Breast epithelium (tissue), 4 donors: ENCODE measurements at regions not wholly inside any gene's neighbourhood (a gene's known extent, or its start where the extent isn't known, plus 50 kb on each side); places are given as distances from the start of the nearest gene placed in this dataset.

Source experiments
- DNase-seq, 2 donors: peaks; one replicate each; pipeline ENCODE4 v3.0.0-alpha.2; 2019; ENCODE audit warnings: low spot score in 2 of 2
- H3K27ac ChIP-seq, 2 donors: fragments of 200-600 bp; sonication (generic) in 1 of 2; one replicate each; pipeline ENCODE4 v1.5.1; 2016 to 2019; ENCODE audit warnings: mild to moderate bottlenecking in 1 of 2
- H3K27me3 ChIP-seq, 2 donors: fragments of 200-600 bp; sonication (generic) in 1 of 2; one replicate each; pipeline versions ENCODE4 v1.5.1 to v1.6.0; 2017 to 2019; ENCODE audit warnings: control low read depth in 1 of 2, mild to moderate bottlenecking in 1 of 2
- H3K36me3 ChIP-seq: fragments of 200-600 bp; one replicate; pipeline ENCODE4 v1.5.1; 2019
- H3K4me1 ChIP-seq, 2 donors: fragments of 200-600 bp; sonication (generic); one replicate each; pipeline ENCODE4 v1.5.1; 2016 to 2019; ENCODE audit warnings: control low read depth in 1 of 2
- H3K4me3 ChIP-seq, 3 donors: fragments of 200-600 bp; sonication (generic); 1 replicate in 2 of 3; 2 replicates in 1 of 3; pipeline ENCODE4 v1.5.1; 2016 to 2019; ENCODE audit warnings: mild to moderate bottlenecking in 3 of 3, moderate library complexity in 2 of 3
- H3K9me3 ChIP-seq, 2 donors: fragments of 200-600 bp; sonication (generic) in 1 of 2; one replicate each; pipeline ENCODE4 v1.5.1; 2016 to 2019; ENCODE audit warnings: control low read depth in 1 of 2
- POLR2A ChIP-seq: fragments of 450-650 bp; IDR thresholded peaks from one replicate; pipeline ENCODE4 v1.6.1; 2016; ENCODE audit warnings: antibody characterized with exemption, mild to moderate bottlenecking, moderate library complexity
- POLR2AphosphoS5 ChIP-seq, 3 donors: sonication (generic); formaldehyde crosslinking; IDR thresholded peaks; one replicate each; pipeline ENCODE4 v1.6.1; 2017; ENCODE audit warnings: antibody characterized with exemption in 3 of 3
- intact Hi-C: fragments of 100-400 bp; cut with DNase I; formaldehyde crosslinking; loops from one replicate; pipeline ENCODE4 v1.15.1; 2023; ENCODE audit warnings: low total_unique reads
- TF ChIP-seq, protein P1 (sequence below), 3 donors: fragments of 450-650 bp; IDR thresholded peaks; one replicate each; pipeline ENCODE4 v1.5.1; 2016 to 2017; ENCODE audit warnings: antibody characterized with exemption in 3 of 3, mild to moderate bottlenecking in 3 of 3, moderate library complexity in 3 of 3

DNA sequence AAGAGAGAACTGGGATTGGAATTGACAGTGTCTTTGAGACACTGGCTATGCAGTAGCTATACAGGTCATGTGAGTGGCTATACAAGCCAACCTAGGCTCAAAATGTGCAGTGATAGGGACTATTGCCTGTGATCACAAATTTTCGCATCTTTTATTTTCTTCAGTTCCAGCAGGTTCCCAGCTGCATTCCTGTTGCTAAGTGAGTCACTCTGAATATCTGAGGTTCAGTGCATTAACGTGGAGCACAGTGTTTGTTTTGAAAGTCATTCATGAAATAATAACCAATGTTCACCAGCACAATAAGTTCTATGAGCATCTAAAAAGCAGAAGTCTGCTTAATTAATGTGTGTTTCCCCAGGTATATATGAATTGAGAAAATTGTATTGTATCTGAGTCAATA is 1236.0 kb upstream of the CELF2 start:
- TF ChIP-seq POLR2AphosphoS5 (IDR thresholded peaks at IDR 0.05): no peak
- Histone ChIP-seq H3K4me3 (no peak overlapping the region), H3K27me3 (no peaks in the 10 kb centered on the region), H3K4me1 (no peaks in the 10 kb centered on the region), H3K36me3 (no peaks in the 10 kb centered on the region), H3K27ac (no peak overlapping the region), H3K9me3 (no peaks in the 10 kb centered on the region)
- DNase-seq: no peak
- intact Hi-C loops: no loop called here

DNA sequence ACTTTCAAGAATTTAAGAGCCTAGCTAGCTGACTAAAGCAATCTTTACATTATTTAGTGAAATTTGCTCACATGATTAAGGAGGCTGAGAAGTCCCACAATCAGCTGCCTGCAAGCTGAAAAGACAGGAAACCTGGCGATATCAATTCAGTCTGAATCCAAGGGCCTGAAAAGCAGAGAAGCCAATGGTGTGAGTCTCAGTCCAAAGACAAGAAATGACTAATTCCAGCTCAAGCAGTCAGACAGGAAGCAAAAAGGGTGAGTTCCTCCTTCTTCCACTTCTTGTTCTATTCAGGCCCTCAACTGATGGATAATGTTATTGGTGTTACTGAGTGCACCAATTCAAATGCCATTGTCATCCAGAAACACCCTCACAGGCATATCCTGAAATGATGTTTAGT is 1231.6 kb upstream of the CELF2 start:
- intact Hi-C loops: no loop called here
- Histone ChIP-seq H3K27ac (no peak overlapping the region), H3K4me3 (no peak overlapping the region), H3K9me3 (no peaks in the 10 kb centered on the region), H3K4me1 (no peaks in the 10 kb centered on the region), H3K27me3 (no peaks in the 10 kb centered on the region), H3K36me3 (no peaks in the 10 kb centered on the region)
- TF ChIP-seq, protein P1, sequence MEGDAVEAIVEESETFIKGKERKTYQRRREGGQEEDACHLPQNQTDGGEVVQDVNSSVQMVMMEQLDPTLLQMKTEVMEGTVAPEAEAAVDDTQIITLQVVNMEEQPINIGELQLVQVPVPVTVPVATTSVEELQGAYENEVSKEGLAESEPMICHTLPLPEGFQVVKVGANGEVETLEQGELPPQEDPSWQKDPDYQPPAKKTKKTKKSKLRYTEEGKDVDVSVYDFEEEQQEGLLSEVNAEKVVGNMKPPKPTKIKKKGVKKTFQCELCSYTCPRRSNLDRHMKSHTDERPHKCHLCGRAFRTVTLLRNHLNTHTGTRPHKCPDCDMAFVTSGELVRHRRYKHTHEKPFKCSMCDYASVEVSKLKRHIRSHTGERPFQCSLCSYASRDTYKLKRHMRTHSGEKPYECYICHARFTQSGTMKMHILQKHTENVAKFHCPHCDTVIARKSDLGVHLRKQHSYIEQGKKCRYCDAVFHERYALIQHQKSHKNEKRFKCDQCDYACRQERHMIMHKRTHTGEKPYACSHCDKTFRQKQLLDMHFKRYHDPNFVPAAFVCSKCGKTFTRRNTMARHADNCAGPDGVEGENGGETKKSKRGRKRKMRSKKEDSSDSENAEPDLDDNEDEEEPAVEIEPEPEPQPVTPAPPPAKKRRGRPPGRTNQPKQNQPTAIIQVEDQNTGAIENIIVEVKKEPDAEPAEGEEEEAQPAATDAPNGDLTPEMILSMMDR (IDR thresholded peaks at IDR 0.05): no peak
- TF ChIP-seq POLR2A: no peak
- no peak for TF ChIP-seq POLR2AphosphoS5 (IDR thresholded peaks at IDR 0.05)
- no peak for DNase-seq

DNA sequence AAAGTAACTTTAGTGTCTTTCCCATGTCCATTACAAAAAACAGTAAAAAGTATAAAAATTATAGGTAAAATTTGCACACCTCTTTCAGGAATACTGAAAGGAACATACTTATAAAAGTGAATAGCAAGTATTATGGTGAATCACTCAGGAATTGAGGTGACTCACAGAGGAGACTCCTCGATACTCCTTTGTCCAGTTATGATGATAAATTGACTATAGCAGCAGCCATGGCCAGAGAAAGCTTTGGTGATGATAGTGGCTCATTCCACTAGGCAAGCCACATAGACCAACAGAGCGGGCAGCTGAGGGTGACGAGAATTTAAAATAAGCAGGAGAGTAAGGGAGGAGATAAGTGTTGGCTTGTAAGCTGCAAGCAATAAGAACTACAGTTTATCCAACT is 1231.1 kb upstream of the CELF2 start:
- DNase-seq: no peak
- no peaks in the 10 kb centered on the region for H3K4me1 ChIP-seq
- H3K9me3 ChIP-seq: no peaks in the 10 kb centered on the region
- no peaks in the 10 kb centered on the region for H3K36me3 ChIP-seq
- H3K4me3 ChIP-seq: no peak overlapping the region
- no peaks in the 10 kb centered on the region for H3K27me3 ChIP-seq
- no peak overlapping the region for H3K27ac ChIP-seq
- intact Hi-C loops: no loop called here
- TF ChIP-seq, protein P1 (IDR thresholded peaks at IDR 0.05): no peak
- TF ChIP-seq POLR2AphosphoS5 (IDR thresholded peaks at IDR 0.05) (no peak), POLR2A (no peak)

DNA sequence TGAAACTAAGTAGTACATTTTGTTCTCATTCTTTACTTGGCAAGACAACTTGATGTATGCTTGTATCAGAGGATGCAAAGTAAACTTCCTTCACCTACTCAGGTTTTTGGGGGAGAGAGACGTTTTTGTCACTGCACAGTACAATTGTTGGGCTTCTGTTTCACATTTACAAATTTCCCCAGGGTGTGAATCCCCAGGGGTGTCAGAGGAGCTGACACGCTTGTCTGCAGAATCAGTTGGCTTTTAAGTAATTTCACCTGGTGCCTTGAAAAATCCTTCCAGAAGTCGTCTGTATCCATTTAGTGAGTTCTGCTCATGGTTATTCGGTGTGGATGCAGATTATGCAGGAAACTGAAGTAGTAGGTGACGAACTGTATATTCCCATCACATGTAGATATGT is 1227.7 kb upstream of the CELF2 start:
- Histone ChIP-seq H3K27me3 (no peaks in the 10 kb centered on the region), H3K4me1 (no peaks in the 10 kb centered on the region), H3K27ac (no peak overlapping the region), H3K9me3 (no peaks in the 10 kb centered on the region), H3K36me3 (no peaks in the 10 kb centered on the region), H3K4me3 (no peak overlapping the region)
- intact Hi-C loops: no loop called here
- no peak for DNase-seq
- no peak for TF ChIP-seq POLR2AphosphoS5 (IDR thresholded peaks at IDR 0.05)
- TF ChIP-seq, protein P1 (IDR thresholded peaks at IDR 0.05): no peak
- TF ChIP-seq POLR2A: no peak

DNA sequence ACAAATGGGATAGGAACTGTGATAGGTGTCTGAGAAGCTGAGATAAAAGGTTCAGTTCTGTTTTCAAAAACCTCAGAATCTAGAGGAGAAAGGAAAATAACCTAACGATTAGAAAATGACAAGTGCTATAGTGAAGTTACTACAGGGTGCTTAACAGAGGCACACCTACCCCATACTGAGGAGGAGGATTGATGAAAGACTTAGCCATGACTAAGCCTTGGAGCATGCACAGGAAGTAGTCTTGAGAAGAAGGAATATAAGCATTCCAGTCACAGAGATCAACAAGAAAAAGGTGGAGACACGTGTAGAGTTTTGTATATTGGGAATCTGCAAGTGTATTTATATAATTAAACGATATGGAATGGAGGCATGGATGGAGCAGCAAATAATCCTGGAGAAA is 1225.5 kb upstream of the CELF2 start:
- no peaks in the 10 kb centered on the region for H3K27me3 ChIP-seq
- no peak overlapping the region for H3K4me3 ChIP-seq
- H3K4me1 ChIP-seq: no peaks in the 10 kb centered on the region
- intact Hi-C loops: no loop called here
- H3K27ac ChIP-seq: no peak overlapping the region
- no peak for DNase-seq
- no peaks in the 10 kb centered on the region for H3K36me3 ChIP-seq
- TF ChIP-seq POLR2A: no peak
- TF ChIP-seq POLR2AphosphoS5 (IDR thresholded peaks at IDR 0.05): no peak
- TF ChIP-seq, protein P1 (IDR thresholded peaks at IDR 0.05): no peak
- no peaks in the 10 kb centered on the region for H3K9me3 ChIP-seq

DNA sequence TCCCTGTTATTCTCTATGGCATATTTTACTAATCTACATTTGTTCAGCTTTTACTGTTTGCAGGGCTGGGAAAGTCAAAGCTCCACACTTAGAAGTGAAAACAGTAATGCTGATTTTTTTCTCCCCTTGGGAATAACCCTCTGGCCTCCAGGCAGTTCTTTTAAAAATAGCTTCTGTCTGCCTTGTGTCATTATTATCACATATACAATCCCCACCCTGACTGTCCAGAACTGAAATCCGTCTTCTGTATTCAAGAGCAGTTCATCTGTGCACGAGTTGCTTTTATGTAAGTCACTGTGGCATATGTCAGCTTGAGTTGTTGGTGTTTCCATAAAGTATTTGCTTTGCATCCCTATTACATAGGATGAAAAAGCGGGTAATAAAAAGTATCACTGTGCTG is 1221.1 kb upstream of the CELF2 start:
- Histone ChIP-seq H3K27me3 (no peaks in the 10 kb centered on the region), H3K27ac (no peak overlapping the region), H3K4me3 (no peak overlapping the region), H3K4me1 (no peaks in the 10 kb centered on the region), H3K9me3 (no peaks in the 10 kb centered on the region), H3K36me3 (no peaks in the 10 kb centered on the region)
- no peak for DNase-seq
- intact Hi-C loops: no loop called here
- TF ChIP-seq POLR2A (no peak), POLR2AphosphoS5 (IDR thresholded peaks at IDR 0.05) (no peak)
- TF ChIP-seq, protein P1 (IDR thresholded peaks at IDR 0.05): no peak
